ENCODE measurements at regions not wholly inside any gene's neighbourhood (a gene's known extent, or its start where the extent isn't known, plus 50 kb on each side); places are given as distances from the start of the nearest gene placed in this dataset.

DNA sequence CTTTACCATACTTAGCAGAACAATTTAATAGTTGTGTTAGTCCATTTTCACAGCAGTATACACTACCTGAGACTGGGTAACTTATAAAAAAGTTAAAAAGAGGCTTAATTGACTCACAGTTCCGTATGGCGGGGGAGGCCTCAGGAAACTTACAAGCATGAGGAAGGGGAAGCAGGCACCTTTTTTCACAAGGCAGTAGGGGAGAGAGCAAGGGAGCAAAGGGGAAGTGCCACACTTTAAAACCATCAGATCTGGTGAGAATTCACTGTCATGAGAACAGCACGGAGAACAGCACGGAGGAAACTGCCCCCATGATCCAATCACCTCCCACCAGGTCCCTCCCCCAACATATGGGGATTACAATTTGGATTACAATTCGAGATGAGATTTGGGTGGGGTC lies 269.9 kb downstream of the MTRR start:
- TF ChIP-seq, protein P1, sequence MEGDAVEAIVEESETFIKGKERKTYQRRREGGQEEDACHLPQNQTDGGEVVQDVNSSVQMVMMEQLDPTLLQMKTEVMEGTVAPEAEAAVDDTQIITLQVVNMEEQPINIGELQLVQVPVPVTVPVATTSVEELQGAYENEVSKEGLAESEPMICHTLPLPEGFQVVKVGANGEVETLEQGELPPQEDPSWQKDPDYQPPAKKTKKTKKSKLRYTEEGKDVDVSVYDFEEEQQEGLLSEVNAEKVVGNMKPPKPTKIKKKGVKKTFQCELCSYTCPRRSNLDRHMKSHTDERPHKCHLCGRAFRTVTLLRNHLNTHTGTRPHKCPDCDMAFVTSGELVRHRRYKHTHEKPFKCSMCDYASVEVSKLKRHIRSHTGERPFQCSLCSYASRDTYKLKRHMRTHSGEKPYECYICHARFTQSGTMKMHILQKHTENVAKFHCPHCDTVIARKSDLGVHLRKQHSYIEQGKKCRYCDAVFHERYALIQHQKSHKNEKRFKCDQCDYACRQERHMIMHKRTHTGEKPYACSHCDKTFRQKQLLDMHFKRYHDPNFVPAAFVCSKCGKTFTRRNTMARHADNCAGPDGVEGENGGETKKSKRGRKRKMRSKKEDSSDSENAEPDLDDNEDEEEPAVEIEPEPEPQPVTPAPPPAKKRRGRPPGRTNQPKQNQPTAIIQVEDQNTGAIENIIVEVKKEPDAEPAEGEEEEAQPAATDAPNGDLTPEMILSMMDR (IDR thresholded peaks at IDR 0.05): no peak
- TF ChIP-seq EZH2 (IDR thresholded peaks at IDR 0.05) (no peak), EZH2phosphoT487 (IDR thresholded peaks at IDR 0.05) (no peak)
